ENCODE measurements at regions not wholly inside any gene's neighbourhood (a gene's known extent, or its start where the extent isn't known, plus 50 kb on each side); places are given as distances from the start of the nearest gene placed in this dataset.

GRCh38 chr18:37673671-37674070 is 108.1 kb upstream of the CELF4 start:
- TF ChIP-seq, protein P1, sequence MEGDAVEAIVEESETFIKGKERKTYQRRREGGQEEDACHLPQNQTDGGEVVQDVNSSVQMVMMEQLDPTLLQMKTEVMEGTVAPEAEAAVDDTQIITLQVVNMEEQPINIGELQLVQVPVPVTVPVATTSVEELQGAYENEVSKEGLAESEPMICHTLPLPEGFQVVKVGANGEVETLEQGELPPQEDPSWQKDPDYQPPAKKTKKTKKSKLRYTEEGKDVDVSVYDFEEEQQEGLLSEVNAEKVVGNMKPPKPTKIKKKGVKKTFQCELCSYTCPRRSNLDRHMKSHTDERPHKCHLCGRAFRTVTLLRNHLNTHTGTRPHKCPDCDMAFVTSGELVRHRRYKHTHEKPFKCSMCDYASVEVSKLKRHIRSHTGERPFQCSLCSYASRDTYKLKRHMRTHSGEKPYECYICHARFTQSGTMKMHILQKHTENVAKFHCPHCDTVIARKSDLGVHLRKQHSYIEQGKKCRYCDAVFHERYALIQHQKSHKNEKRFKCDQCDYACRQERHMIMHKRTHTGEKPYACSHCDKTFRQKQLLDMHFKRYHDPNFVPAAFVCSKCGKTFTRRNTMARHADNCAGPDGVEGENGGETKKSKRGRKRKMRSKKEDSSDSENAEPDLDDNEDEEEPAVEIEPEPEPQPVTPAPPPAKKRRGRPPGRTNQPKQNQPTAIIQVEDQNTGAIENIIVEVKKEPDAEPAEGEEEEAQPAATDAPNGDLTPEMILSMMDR (IDR thresholded peaks at IDR 0.05; ENCODE audit: control extremely low read depth in 1 of 3, insufficient read depth in 1 of 3, low read depth in 1 of 3, low read length in 3 of 3): no peak
- TF ChIP-seq RFX5 (IDR thresholded peaks at IDR 0.05; ENCODE audit: borderline replicate concordance, low read depth, low read length) (no peak), SIX5 (IDR thresholded peaks at IDR 0.05; ENCODE audit: low read depth, low read length) (no peak), POLR2A (IDR thresholded peaks at IDR 0.05; ENCODE audit: control extremely low read depth in 1 of 2, low read depth in 2 of 2, low read length in 2 of 2) (no peak)

All from H1 (cell line).